Upper lobe of left lung (tissue), 6 donors: ENCODE measurements at regions not wholly inside any gene's neighbourhood (a gene's known extent, or its start where the extent isn't known, plus 50 kb on each side); places are given as distances from the start of the nearest gene placed in this dataset.

Experiments
- ATAC-seq, 2 donors: fragments of 200-7000 bp; cut with Tn5 transposase; one replicate each; pipeline ENCODE4 v1.9.1; 2022; ENCODE audit warnings: mild to moderate bottlenecking in 2 of 2, moderate library complexity in 2 of 2; ENCODE audit not compliant: low FRiP score in 2 of 2
- DNase-seq, 2 donors: peaks; one replicate each; pipeline ENCODE4 v3.0.0-alpha.2; 2019 to 2020
- H3K27ac ChIP-seq, 4 donors: fragments of 200-600 bp; sonication (generic); one replicate each; pipeline ENCODE4 v1.5.1; 2016 to 2019
- H3K27me3 ChIP-seq, 4 donors: fragments of 200-600 bp; sonication (generic); one replicate each; pipeline ENCODE4 v1.5.1; 2017 to 2019
- H3K36me3 ChIP-seq, 4 donors: fragments of 200-600 bp; sonication (generic); one replicate each; pipeline ENCODE4 v1.5.1; 2016 to 2019
- H3K4me1 ChIP-seq, 4 donors: fragments of 200-600 bp; sonication (generic); one replicate each; pipeline ENCODE4 v1.5.1; 2018 to 2019
- H3K4me3 ChIP-seq, 4 donors: fragments of 200-600 bp; sonication (generic); one replicate each; pipeline ENCODE4 v1.5.1; 2017 to 2019; ENCODE audit warnings: mild to moderate bottlenecking in 2 of 4, moderate library complexity in 1 of 4
- H3K9me3 ChIP-seq, 4 donors: fragments of 200-600 bp; sonication (generic); one replicate each; pipeline ENCODE4 v1.5.1; 2018 to 2019
- CTCF ChIP-seq, 6 experiments: fragments of 450-650 bp in 4 of 6; fragments of 200-600 bp in 2 of 6; sonication (generic) in 2 of 6; IDR thresholded peaks; one replicate each; pipeline ENCODE4 v1.5.1; 2016 to 2019; ENCODE audit warnings: antibody characterized with exemption in 6 of 6
- EP300 ChIP-seq, 4 donors: sonication (generic); formaldehyde crosslinking; IDR thresholded peaks; one replicate each; pipeline ENCODE4 v1.5.1; 2017; ENCODE audit warnings: antibody characterized with exemption in 4 of 4, control low read depth in 2 of 4
- POLR2A ChIP-seq, 4 donors: fragments of 450-650 bp; IDR thresholded peaks; one replicate each; pipeline ENCODE4 v1.5.1; 2016 to 2017; ENCODE audit warnings: antibody characterized with exemption in 4 of 4, mild to moderate bottlenecking in 2 of 4
- POLR2AphosphoS5 ChIP-seq, 2 donors: sonication (generic); formaldehyde crosslinking; IDR thresholded peaks; one replicate each; pipeline ENCODE4 v1.5.1; 2017; ENCODE audit warnings: antibody characterized with exemption in 2 of 2
- WGBS, 2 donors: methylation state at CpG; one replicate each; pipeline ENCODE4 v1.1.5; 2017 to 2018; 5-methylcytosine and 5-hydroxymethylcytosine counted together
- donor health status: DM: no; HTN: no; CAD: no; lungs with moderate emphysema.
- donor health status: DM: no; HTN: yes; CAD: no; lungs with severe emphysema.

GRCh38 chr15:36005542-36005941 lies 459.6 kb upstream of the DPH6 start:
- WGBS, 2 donors = 62 to 67% methylated on average over 2 of the region's 2 CpGs
- no peaks in the 10 kb centered on the region for H3K27me3 ChIP-seq
- peaks cover 0 to 9% (median 0%) of the 10 kb centered on the region in 4 donors for H3K9me3 ChIP-seq
- ATAC-seq (no peak), DNase-seq (no peak)
- no peak overlapping the region for H3K27ac ChIP-seq
- H3K4me1 ChIP-seq = no peaks in the 10 kb centered on the region
- TF ChIP-seq POLR2A (IDR thresholded peaks at IDR 0.05) (no peak), EP300 (IDR thresholded peaks at IDR 0.05) (no peak), POLR2AphosphoS5 (IDR thresholded peaks at IDR 0.05) (no peak), CTCF (IDR thresholded peaks at IDR 0.05) (no peak)
- no peak overlapping the region for H3K4me3 ChIP-seq
- no peaks in the 10 kb centered on the region for H3K36me3 ChIP-seq

- DNase-seq = no peak
- Histone ChIP-seq H3K4me1 (no peaks in the 10 kb centered on the region), H3K36me3 (no peaks in the 10 kb centered on the region), H3K4me3 (no peak overlapping the region), H3K27me3 (no peaks in the 10 kb centered on the region), H3K9me3 (peaks cover 0 to 9% (median 0%) of the 10 kb centered on the region in 4 donors), H3K27ac (no peak overlapping the region)
- no peak for ATAC-seq
- TF ChIP-seq POLR2A (IDR thresholded peaks at IDR 0.05) (no peak), CTCF (IDR thresholded peaks at IDR 0.05) (no peak), EP300 (IDR thresholded peaks at IDR 0.05) (no peak), POLR2AphosphoS5 (IDR thresholded peaks at IDR 0.05) (no peak)
- WGBS, 2 donors = 90 to 93% methylated on average over 1 of the region's 1 CpG
These were observed 461.7 kb upstream of the DPH6 start for GRCh38 chr15:36007699-36008098.

- Histone ChIP-seq H3K36me3 (no peaks in the 10 kb centered on the region), H3K27me3 (no peaks in the 10 kb centered on the region), H3K4me1 (no peaks in the 10 kb centered on the region), H3K9me3 (peaks cover 0 to 9% (median 0%) of the 10 kb centered on the region in 4 donors), H3K4me3 (no peak overlapping the region), H3K27ac (no peak overlapping the region)
- DNase-seq (no peak), ATAC-seq (no peak)
- TF ChIP-seq EP300 (IDR thresholded peaks at IDR 0.05) = no peak
- no peak for TF ChIP-seq POLR2A (IDR thresholded peaks at IDR 0.05)
- TF ChIP-seq CTCF (IDR thresholded peaks at IDR 0.05) = no peak
- TF ChIP-seq POLR2AphosphoS5 (IDR thresholded peaks at IDR 0.05) = no peak
These were observed 462.8 kb upstream of the DPH6 start for GRCh38 chr15:36008719-36009118.

GRCh38 chr15:36024031-36024688 lies 478.2 kb upstream of the DPH6 start:
- H3K27me3 ChIP-seq = no peaks in the 10 kb centered on the region
- no peak overlapping the region for H3K4me3 ChIP-seq
- ATAC-seq (no peak), DNase-seq (no peak)
- no peaks in the 10 kb centered on the region for H3K4me1 ChIP-seq
- TF ChIP-seq POLR2AphosphoS5 (IDR thresholded peaks at IDR 0.05) = no peak
- no peak for TF ChIP-seq POLR2A (IDR thresholded peaks at IDR 0.05)
- TF ChIP-seq CTCF (IDR thresholded peaks at IDR 0.05) = no peak
- TF ChIP-seq EP300 (IDR thresholded peaks at IDR 0.05) = no peak
- H3K27ac ChIP-seq = no peak overlapping the region
- no peaks in the 10 kb centered on the region for H3K36me3 ChIP-seq
- 70 to 78% methylated on average over 9 of the region's 9 CpGs for WGBS, 2 donors
- H3K9me3 ChIP-seq = no peaks in the 10 kb centered on the region

- no peaks in the 10 kb centered on the region for H3K27me3 ChIP-seq
- H3K27ac ChIP-seq = no peak overlapping the region
- TF ChIP-seq POLR2A (IDR thresholded peaks at IDR 0.05) = no peak
- no peak for TF ChIP-seq POLR2AphosphoS5 (IDR thresholded peaks at IDR 0.05)
- TF ChIP-seq EP300 (IDR thresholded peaks at IDR 0.05) = no peak
- no peak for TF ChIP-seq CTCF (IDR thresholded peaks at IDR 0.05)
- H3K36me3 ChIP-seq = no peaks in the 10 kb centered on the region
- H3K4me1 ChIP-seq = no peaks in the 10 kb centered on the region
- no peaks in the 10 kb centered on the region for H3K9me3 ChIP-seq
- DNase-seq = no peak
- ATAC-seq = no peak
- 88 to 90% methylated on average over 7 of the region's 7 CpGs for WGBS, 2 donors
- H3K4me3 ChIP-seq = no peak overlapping the region
These were observed 480.8 kb upstream of the DPH6 start for GRCh38 chr15:36026627-36027283.
